HepG2 (cell line): ENCODE measurements at regions not wholly inside any gene's neighbourhood (a gene's known extent, or its start where the extent isn't known, plus 50 kb on each side); places are given as distances from the start of the nearest gene placed in this dataset.

Experiments used
- CSRNP1 ChIP-seq: sonication (generic); formaldehyde crosslinking; IDR thresholded peaks from 2 replicates; pipeline ENCODE4 v1.8.1; 2023; ENCODE audit warnings: mild to moderate bottlenecking, missing genetic modification reagents
- DNMT3B ChIP-seq: conservative IDR thresholded peaks from 2 replicates; pipeline ENCODE4 v1.6.1; 2016; ENCODE audit warnings: missing biosample characterization, control low read depth
- GABPB1 ChIP-seq: IDR thresholded peaks from 2 replicates; pipeline ENCODE4 v1.6.1; 2016; ENCODE audit warnings: mild to moderate bottlenecking, missing genetic modification reagents, moderate library complexity, missing compliant biosample characterization
- JARID2 ChIP-seq: sonication (generic); formaldehyde crosslinking; IDR thresholded peaks from 2 replicates; pipeline ENCODE4 v1.8.1; 2023; ENCODE audit warnings: missing genetic modification reagents, inconsistent platforms; ENCODE audit not compliant: insufficient replicate concordance
- KLF9 ChIP-seq: IDR thresholded peaks from 2 replicates; pipeline ENCODE4 v1.6.1; 2016; ENCODE audit warnings: low read depth
- MTERF4 ChIP-seq: sonication (generic); formaldehyde crosslinking; IDR thresholded peaks from 2 replicates; pipeline ENCODE4 v1.8.0; 2023; ENCODE audit warnings: mild to moderate bottlenecking, missing genetic modification reagents
- PAXIP1 ChIP-seq: sonication (generic); formaldehyde crosslinking; conservative IDR thresholded peaks from 2 replicates; pipeline ENCODE4 v1.4.0; 2020; ENCODE audit warnings: mild to moderate bottlenecking, missing genetic modification reagents, moderate library complexity
- SALL1 ChIP-seq: sonication (generic); formaldehyde crosslinking; IDR thresholded peaks from 2 replicates; pipeline ENCODE4 v1.8.0; 2022; ENCODE audit warnings: mild to moderate bottlenecking, missing genetic modification reagents
- TAF15 ChIP-seq: fragments of 200-400 bp; formaldehyde crosslinking; IDR thresholded peaks from one replicate; pipeline ENCODE4 v1.6.1; 2018; ENCODE audit warnings: mild to moderate bottlenecking, low read depth, low read length; ENCODE audit not compliant: poor library complexity, severe bottlenecking
- ZBTB2 ChIP-seq: sonication (generic); formaldehyde crosslinking; IDR thresholded peaks from 2 replicates; pipeline ENCODE4 v1.8.0; 2022; ENCODE audit warnings: low read depth, missing genetic modification reagents
- ZBTB4 ChIP-seq: sonication (generic); formaldehyde crosslinking; IDR thresholded peaks from 2 replicates; pipeline ENCODE4 v1.4.0; 2020; ENCODE audit warnings: missing genetic modification reagents, mild to moderate bottlenecking, borderline replicate concordance
- ZNF121 ChIP-seq: sonication (generic); formaldehyde crosslinking; IDR thresholded peaks from 2 replicates; pipeline ENCODE4 v1.5.0; 2020; ENCODE audit warnings: mild to moderate bottlenecking, missing genetic modification reagents
- ZNF460 ChIP-seq: sonication (generic); formaldehyde crosslinking; IDR thresholded peaks from 2 replicates; pipeline ENCODE4 v1.5.1; 2020; ENCODE audit warnings: missing genetic modification reagents, mild to moderate bottlenecking, borderline replicate concordance
- ZNF484 ChIP-seq: sonication (generic); formaldehyde crosslinking; IDR thresholded peaks from 2 replicates; pipeline ENCODE4 v1.5.1; 2020; ENCODE audit warnings: mild to moderate bottlenecking, low read depth, missing genetic modification reagents, borderline replicate concordance
- ZNF496 ChIP-seq: sonication (generic); formaldehyde crosslinking; IDR thresholded peaks from 2 replicates; pipeline ENCODE4 v1.8.1; 2023; ENCODE audit warnings: mild to moderate bottlenecking, moderate library complexity, missing genetic modification reagents; ENCODE audit not compliant: insufficient replicate concordance
- ZNF552 ChIP-seq: sonication (generic); formaldehyde crosslinking; IDR thresholded peaks from 2 replicates; pipeline ENCODE4 v1.9.0; 2022; ENCODE audit warnings: missing genetic modification reagents, mild to moderate bottlenecking, borderline replicate concordance
- ZNF672 ChIP-seq: sonication (generic); formaldehyde crosslinking; IDR thresholded peaks from 2 replicates; pipeline ENCODE4 v1.8.1; 2022; ENCODE audit warnings: missing genetic modification reagents

- TF ChIP-seq MTERF4 (CRISPR knock-in tag): no peak
- TF ChIP-seq TAF15: no peak
- TF ChIP-seq PAXIP1 (CRISPR knock-in tag): peak; percentile 44; the same call in 1 of the 2 replicates
- no peak for TF ChIP-seq KLF9 (CRISPR knock-in tag)
- no peak for TF ChIP-seq ZNF484 (CRISPR knock-in tag)
- TF ChIP-seq ZBTB2 (CRISPR knock-in tag): no peak
- TF ChIP-seq ZNF496: no peak
- no peak for TF ChIP-seq DNMT3B (CRISPR knock-in tag)
- peak; percentile 28; the same call in 1 of the 2 replicates for TF ChIP-seq GABPB1 (CRISPR knock-in tag)
- no peak for TF ChIP-seq ZNF672 (CRISPR knock-in tag)
- TF ChIP-seq ZNF460 (CRISPR knock-in tag): no peak
- no peak for TF ChIP-seq CSRNP1 (CRISPR knock-in tag)
- TF ChIP-seq JARID2 (CRISPR knock-in tag): no peak
- TF ChIP-seq ZNF552 (CRISPR knock-in tag): no peak
- peak; percentile 47; the same call in 1 of the 2 replicates for TF ChIP-seq SALL1
- no peak for TF ChIP-seq ZNF121 (CRISPR knock-in tag)
- no peak for TF ChIP-seq ZBTB4 (CRISPR knock-in tag)
Observed at GRCh38 chr10:58457761-58458616, 54.7 kb upstream of the BICC1 start (continued).
